B cell (primary cell): ENCODE measurements at regions not wholly inside any gene's neighbourhood (a gene's known extent, or its start where the extent isn't known, plus 50 kb on each side); places are given as distances from the start of the nearest gene placed in this dataset.

ENCODE experiments used
- ATAC-seq: fragments of 200-7000 bp; cut with Tn5 transposase; one replicate; pipeline ENCODE4 v1.10.0; 2021; ENCODE audit warnings: low read depth, mild to moderate bottlenecking, moderate number of reproducible peaks, moderate library complexity
- CTCF ChIA-PET: fragments of 350-600 bp; sonication (Branson Sonifier 250); formaldehyde crosslinking; loops from one replicate; lab custom pipeline; 2021; ENCODE audit warnings: antibody characterized with exemption, inconsistent platforms; lab: Charles Lee
- POLR2A ChIA-PET: fragments of 350-600 bp; sonication (Branson Sonifier 250); formaldehyde crosslinking; loops from one replicate; lab custom pipeline; 2021; ENCODE audit warnings: antibody characterized with exemption; lab: Charles Lee
- DNase-seq: peaks from one replicate; pipeline ENCODE4 v3.0.0; 2013
- H2AFZ ChIP-seq: 2 replicates; pipeline ENCODE4 v1.6.1; 2012; ENCODE audit warnings: mild to moderate bottlenecking, low read depth, low read length; ENCODE audit not compliant: insufficient read depth, poor library complexity, severe bottlenecking
- H3K27ac ChIP-seq, 2 donors: 1 replicate in 1 of 2; 2 replicates in 1 of 2; pipeline ENCODE4 v1.5.1; 2012 to 2013; ENCODE audit warnings: low read length in 2 of 2, mild to moderate bottlenecking in 2 of 2, moderate library complexity in 1 of 2
- H3K27me3 ChIP-seq, 4 experiments: fragments of 200-600 bp in 1 of 4; sonication (generic) in 1 of 4; replicated peaks in 1 of 4; 1 replicate in 2 of 4; 2 replicates in 2 of 4; pipeline versions ENCODE4 v1.6.1 to v1.7.0; 2013 to 2016; ENCODE audit warnings: low read length in 3 of 4, mild to moderate bottlenecking in 2 of 4, mixed read lengths in 1 of 4, moderate library complexity in 1 of 4; ENCODE audit not compliant: insufficient read depth in 4 of 4, control insufficient read depth in 3 of 4; ENCODE audit errors: control extremely low read depth in 1 of 4
- H3K36me3 ChIP-seq, 2 experiments: replicated peaks in 1 of 2; 1 replicate in 1 of 2; 2 replicates in 1 of 2; pipeline versions ENCODE4 v1.6.1 to v1.7.1; 2013; ENCODE audit warnings: low read length in 1 of 2; ENCODE audit not compliant: insufficient read depth in 2 of 2, control insufficient read depth in 1 of 2; ENCODE audit errors: control extremely low read depth in 1 of 2, extremely low read depth in 1 of 2
- H3K4me1 ChIP-seq, 2 donors: fragments of 200-600 bp in 1 of 2; sonication (generic) in 1 of 2; 1 replicate in 1 of 2; 2 replicates in 1 of 2; pipeline versions ENCODE4 v1.5.1 to v1.6.1; 2013 to 2017; ENCODE audit warnings: low read length in 2 of 2; ENCODE audit not compliant: control insufficient read depth in 2 of 2, insufficient read depth in 2 of 2
- H3K4me2 ChIP-seq: replicated peaks from 2 replicates; pipeline ENCODE3; 2012; ENCODE audit warnings: mild to moderate bottlenecking, low read depth, low read length; ENCODE audit not compliant: poor library complexity, severe bottlenecking
- H3K4me3 ChIP-seq, 5 experiments: fragments of 200-600 bp in 1 of 5; sonication (generic) in 1 of 5; 1 replicate in 3 of 5; 2 replicates in 2 of 5; pipeline versions ENCODE4 v1.5.1 to v1.7.0; 2011 to 2016; ENCODE audit warnings: low read length in 4 of 5, mild to moderate bottlenecking in 4 of 5, low read depth in 2 of 5, control low read depth in 1 of 5, moderate library complexity in 1 of 5; ENCODE audit not compliant: insufficient read depth in 1 of 5; ENCODE audit errors: control extremely low read depth in 1 of 5, extremely low read depth in 1 of 5
- H3K79me2 ChIP-seq: fragments of 200-600 bp; sonication (generic); one replicate; pipeline ENCODE4 v1.6.0; 2016; ENCODE audit warnings: low read length; ENCODE audit not compliant: control insufficient read depth, insufficient read depth
- H3K9ac ChIP-seq: fragments of 200-600 bp; sonication (generic); 2 replicates; pipeline ENCODE4 v1.6.1; 2017; ENCODE audit warnings: mild to moderate bottlenecking, low read length, moderate library complexity
- H3K9me3 ChIP-seq, 3 donors: one replicate each; pipeline versions ENCODE4 v1.6.1 to v1.7.1; 2013; ENCODE audit warnings: low read length in 2 of 3; ENCODE audit not compliant: control insufficient read depth in 2 of 3, insufficient read depth in 1 of 3; ENCODE audit errors: control extremely low read depth in 1 of 3
- H4K20me1 ChIP-seq: 2 replicates; pipeline ENCODE4 v1.6.0; 2012; ENCODE audit warnings: mild to moderate bottlenecking, low read length; ENCODE audit not compliant: insufficient read depth, control insufficient read depth, poor library complexity, severe bottlenecking
- H3K27ac Mint-ChIP-seq: one replicate; pipeline ENCODE4 v1.8.0; 2021; ENCODE audit warnings: mixed read lengths
- H3K27me3 Mint-ChIP-seq: one replicate; pipeline ENCODE4 v1.8.0; 2021; ENCODE audit warnings: mixed read lengths
- H3K4me1 Mint-ChIP-seq: one replicate; pipeline ENCODE4 v1.8.0; 2021; ENCODE audit warnings: mixed read lengths
- H3K4me3 Mint-ChIP-seq: one replicate; pipeline ENCODE4 v1.8.0; 2021; ENCODE audit warnings: mixed read lengths
- H3K9me3 Mint-ChIP-seq: one replicate; pipeline ENCODE4 v1.8.0; 2022; ENCODE audit warnings: mixed read lengths; ENCODE audit not compliant: insufficient read depth
- CTCF ChIP-seq: fragments of 200-600 bp; IDR thresholded peaks from one replicate; pipeline ENCODE4 v1.8.0; 2022; ENCODE audit warnings: antibody characterized with exemption, mild to moderate bottlenecking
- EZH2 ChIP-seq: IDR thresholded peaks from 2 replicates; pipeline ENCODE4 v1.6.1; 2012; ENCODE audit warnings: borderline replicate concordance, low read depth, mild to moderate bottlenecking, moderate library complexity, low read length; ENCODE audit not compliant: insufficient read depth, poor library complexity, severe bottlenecking
- WGBS: methylation state at CpG from one replicate; pipeline ENCODE4 v1.1.5; 2013; ENCODE audit warnings: missing lambda C conversion rate; ENCODE audit not compliant: insufficient coverage; 5-methylcytosine and 5-hydroxymethylcytosine counted together
- intact Hi-C: fragments of 100-400 bp; cut with micrococcal nuclease; formaldehyde crosslinking; loops from one replicate; pipeline ENCODE4 v1.10.0; 2022

GRCh38 chr6:103326760-103327757 is 1532.7 kb downstream of the HACE1 start:
- H3K9ac ChIP-seq: no peak overlapping the region
- H3K36me3 ChIP-seq: no peaks in the 10 kb centered on the region
- WGBS: 50% methylated on average over 1 of the region's 4 CpGs
- POLR2A ChIA-PET: no interaction called here
- H3K4me3 ChIP-seq: no peak overlapping the region
- no peaks in the 10 kb centered on the region for H3K79me2 ChIP-seq
- TF ChIP-seq CTCF (no peak), EZH2 (no peak)
- Mint-ChIP-seq H3K27ac (no peak overlapping the region), H3K4me1 (no peaks in the 10 kb centered on the region), H3K27me3 (no peaks in the 10 kb centered on the region), H3K4me3 (no peak overlapping the region), H3K9me3 (peaks cover 5% of the 10 kb centered on the region)
- intact Hi-C loops: no loop called here
- ATAC-seq (no peak), DNase-seq (no peak)
- no peak overlapping the region for H3K27ac ChIP-seq
- H2AFZ ChIP-seq: no peak overlapping the region
- no peaks in the 10 kb centered on the region for H3K4me1 ChIP-seq
- H3K9me3 ChIP-seq: peaks cover 0 to 4% (median 2%) of the 10 kb centered on the region in 3 donors
- no peak overlapping the region for H3K4me2 ChIP-seq
- H3K27me3 ChIP-seq: no peaks in the 10 kb centered on the region
- no peaks in the 10 kb centered on the region for H4K20me1 ChIP-seq
- CTCF ChIA-PET: no interaction called here

GRCh38 chr6:103313432-103313831 is 1546.3 kb downstream of the HACE1 start:
- intact Hi-C loops: no loop called here
- no peaks in the 10 kb centered on the region for H3K4me1 Mint-ChIP-seq

More at GRCh38 chr6:103313432-103313831, 1546.3 kb downstream of the HACE1 start:
- Histone ChIP-seq H3K79me2 (no peaks in the 10 kb centered on the region), H4K20me1 (no peaks in the 10 kb centered on the region), H3K9ac (no peak overlapping the region), H3K27ac (no peak overlapping the region), H2AFZ (no peak overlapping the region), H3K4me3 (no peak overlapping the region), H3K27me3 (no peaks in the 10 kb centered on the region), H3K9me3 (no peaks in the 10 kb centered on the region), H3K4me1 (no peaks in the 10 kb centered on the region), H3K4me2 (no peak overlapping the region), H3K36me3 (no peaks in the 10 kb centered on the region)
- POLR2A ChIA-PET: no interaction called here
- DNase-seq: no peak
- CTCF ChIA-PET: no interaction called here
- H3K9me3 Mint-ChIP-seq: no peaks in the 10 kb centered on the region
- TF ChIP-seq CTCF: no peak
- TF ChIP-seq EZH2: no peak
- H3K4me3 Mint-ChIP-seq: no peak overlapping the region
- no peak overlapping the region for H3K27ac Mint-ChIP-seq
- no peaks in the 10 kb centered on the region for H3K27me3 Mint-ChIP-seq
- no peak for ATAC-seq
